ENCODE measurements at regions not wholly inside any gene's neighbourhood (a gene's known extent, or its start where the extent isn't known, plus 50 kb on each side); places are given as distances from the start of the nearest gene placed in this dataset.
A peak's percentile ranks its signal among the peaks of the same experiment; 100 is the strongest.

DNA sequence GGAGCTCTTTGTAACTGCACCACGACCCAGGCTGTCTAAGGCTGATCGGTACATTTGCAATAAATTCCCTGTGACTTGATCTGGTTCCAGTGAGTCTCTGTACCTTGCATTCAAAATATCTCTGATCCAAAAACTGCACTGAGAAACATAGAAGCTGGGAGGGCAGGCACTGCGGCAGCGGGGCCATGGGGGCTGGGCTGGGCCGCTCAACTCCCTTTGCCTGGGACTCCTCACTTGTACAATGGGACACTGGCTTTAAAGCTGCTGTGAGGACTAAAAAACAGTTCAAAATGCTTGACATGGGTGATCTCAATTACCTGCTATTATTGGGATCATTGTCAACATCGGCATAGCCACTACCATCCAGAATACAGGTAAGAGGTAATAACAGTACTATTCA is 644.0 kb downstream of the AJAP1 start:
- no peak for DNase-seq

DNA sequence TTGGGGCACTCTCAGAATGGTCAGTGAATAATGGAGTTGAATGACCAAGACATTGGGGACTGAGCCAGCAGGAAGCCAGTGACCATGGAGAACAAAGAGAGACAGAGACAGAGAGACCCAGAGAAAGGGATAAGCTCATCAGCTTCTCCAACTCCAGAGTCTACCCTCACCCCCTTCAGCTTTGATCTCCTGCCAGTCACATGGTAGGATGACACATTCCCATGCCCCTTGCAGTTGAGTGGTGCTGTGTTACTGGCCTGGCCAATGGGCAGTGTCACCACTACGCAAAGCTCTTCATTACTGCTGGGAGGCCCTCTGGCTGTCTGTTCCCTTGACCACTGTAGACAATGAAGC is 643.5 kb downstream of the AJAP1 start:
- no peak for DNase-seq

DNA sequence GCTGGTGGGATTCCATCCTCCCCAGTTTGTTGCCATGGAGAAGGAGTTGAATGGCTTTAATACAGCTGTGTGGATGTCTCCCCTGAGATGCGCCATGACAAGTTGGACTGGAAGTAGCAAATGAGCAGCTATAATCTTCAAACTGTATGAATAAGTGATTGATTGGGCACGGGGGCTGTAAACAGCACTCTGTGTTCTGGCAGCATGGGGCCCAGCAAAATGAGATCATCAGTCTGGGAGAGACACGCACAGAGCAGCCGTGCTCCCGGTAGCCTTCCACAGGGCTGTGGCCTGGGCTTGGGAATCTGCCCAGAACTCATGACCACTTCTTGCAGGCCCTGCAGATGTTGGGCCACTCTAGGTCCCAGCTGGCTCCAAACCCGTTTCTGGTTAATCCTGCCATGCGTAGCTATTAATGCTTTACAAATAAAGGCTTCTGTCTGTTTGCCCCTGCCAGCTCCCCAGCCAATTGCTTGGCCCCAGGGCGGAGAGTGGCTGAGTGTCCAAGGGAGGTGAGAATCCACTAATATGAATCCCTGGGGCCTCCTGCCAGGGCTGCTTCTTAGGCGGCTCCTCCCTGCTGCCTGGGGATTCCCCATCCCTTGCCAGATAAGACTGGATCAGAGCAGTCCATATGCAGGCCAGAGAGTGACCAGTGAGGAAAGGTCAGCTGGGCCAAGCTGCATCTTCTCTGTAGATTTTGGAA is 642.9 kb downstream of the AJAP1 start:
- DNase-seq = no peak

DNA sequence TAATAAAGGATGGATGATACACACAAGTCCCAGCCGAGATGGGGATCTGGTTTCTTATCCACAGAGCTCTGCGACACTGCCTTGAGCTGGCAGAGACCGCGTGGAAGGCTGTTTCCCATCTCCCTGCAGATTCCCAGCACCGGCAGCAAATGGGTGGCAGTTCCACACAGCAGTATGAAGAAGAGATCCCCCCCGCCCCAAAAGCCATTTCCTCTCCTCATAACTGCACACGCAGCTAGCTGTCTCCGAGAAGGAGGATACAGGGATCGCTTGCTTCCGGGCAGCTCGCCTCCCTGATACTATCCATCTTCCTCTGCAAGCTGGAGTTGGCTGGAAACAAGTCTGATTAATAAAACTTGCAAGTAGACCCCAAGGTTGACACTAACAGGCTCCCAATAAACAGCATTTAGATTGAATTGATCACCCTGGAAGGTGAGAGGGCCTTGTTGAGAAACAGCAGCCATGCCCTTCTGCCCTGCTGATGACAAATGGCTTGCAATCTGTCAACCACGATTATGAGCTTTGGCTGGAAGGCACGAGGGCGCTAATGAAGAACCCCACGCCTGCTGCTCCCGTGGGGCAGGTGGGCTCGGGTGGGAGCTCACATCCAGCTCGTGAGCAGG is 642.3 kb downstream of the AJAP1 start:
- DNase-seq = no peak

DNA sequence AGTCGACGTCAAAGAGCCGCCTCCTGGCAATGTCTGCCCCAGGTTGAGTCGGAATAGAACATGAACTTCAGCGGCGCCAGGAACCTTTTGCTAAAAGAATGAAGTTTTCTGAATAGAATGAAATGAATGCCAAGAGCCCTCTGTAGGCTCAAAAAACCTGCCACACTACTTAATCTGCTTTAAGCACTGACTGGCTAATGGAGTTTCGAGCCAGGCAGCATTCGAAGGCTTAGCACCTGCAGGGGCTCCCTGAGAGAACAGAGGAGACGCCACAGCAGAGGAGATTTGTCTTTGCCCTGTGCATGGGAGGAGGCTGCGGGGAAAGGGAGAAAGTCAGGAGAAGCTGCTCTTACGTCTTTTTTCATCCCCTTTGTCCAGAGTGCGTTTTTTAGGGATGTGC is 641.7 kb downstream of the AJAP1 start:
- no peak for DNase-seq

DNA sequence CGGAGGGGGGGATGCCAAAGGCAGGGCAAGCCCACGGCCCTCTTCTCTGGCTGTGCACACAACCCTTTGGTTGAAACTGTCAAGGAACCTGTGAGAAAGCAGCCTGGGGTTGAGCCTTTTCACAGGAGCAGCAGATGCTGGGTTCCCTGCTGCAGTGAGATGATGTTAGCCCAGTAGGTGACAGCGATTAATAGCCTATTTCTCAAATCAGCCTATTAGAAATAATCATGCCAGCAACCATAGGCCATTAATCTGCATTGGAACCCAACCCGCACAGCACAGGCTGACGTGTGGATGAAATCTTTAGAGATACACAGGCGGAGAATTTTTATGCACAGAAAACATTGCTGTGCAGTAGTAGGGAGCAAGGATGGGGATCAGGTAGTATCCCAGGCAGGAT is 637.5 kb downstream of the AJAP1 start:
- no peak for DNase-seq

DNA sequence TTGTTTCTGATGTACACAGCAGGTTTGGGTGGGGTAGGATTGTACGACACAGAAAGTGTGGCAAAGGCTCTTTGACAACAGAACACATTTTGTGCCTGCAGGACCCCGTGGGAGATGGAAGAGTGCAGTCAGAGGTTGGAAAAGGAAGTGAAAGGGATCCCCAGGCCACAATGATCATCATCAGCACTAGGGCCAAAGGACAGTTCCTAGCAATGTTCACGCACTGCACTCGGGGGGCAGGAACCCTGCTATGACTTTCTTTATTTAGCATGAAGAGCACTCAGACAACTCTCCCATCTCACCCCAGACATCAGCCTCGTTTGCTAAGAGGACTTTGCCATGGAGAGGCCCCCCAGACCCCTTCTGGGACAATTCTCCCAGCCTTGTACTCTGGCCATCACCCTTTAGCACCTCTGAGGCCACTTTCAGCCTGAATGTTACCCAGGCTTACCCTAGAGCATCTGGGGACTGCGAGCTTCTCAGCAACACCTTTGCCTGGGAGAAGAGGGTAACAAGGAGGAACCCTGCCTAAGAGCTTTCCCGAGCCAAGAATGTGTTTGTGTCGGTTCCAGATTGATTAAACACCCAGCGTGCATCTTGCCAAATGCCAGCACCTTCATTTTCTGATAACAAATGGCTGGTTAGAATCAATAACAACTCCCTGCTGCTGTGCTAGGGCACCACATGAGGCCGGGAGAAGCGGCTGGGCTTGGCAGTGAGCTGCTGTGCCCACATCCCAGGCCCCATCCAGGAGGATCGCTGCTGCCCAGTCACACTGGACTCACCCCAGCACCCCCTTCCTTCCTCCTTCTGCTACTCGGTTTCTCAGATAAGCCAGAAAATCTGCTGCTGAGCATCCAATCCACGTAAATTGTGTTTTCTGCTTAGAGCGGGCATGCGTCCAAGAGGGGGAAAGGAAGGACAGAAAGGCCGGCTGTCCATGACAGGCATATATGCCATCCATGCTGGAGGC is 633.1 kb downstream of the AJAP1 start:
- DNase-seq = no peak

DNA sequence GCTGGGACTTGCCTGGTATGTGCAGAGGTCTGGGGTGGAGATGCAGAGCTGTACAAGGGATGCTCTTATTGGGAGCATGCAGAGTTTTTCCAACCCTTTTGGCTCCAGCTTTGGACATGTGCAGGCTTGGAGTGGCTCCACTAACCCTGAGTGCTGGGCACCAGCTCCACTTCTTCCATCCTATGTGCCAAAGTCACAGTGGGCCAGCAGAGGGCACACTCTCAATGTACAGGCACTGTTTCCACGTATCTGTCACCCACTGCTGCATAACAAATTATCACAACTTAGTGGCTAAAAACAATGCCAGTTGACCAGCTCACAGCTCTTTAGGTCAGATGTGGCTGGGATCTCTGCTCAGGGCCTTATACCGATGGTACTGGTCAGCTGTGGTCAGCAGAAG is 631.8 kb downstream of the AJAP1 start:
- peak; percentile 2 for DNase-seq

DNA sequence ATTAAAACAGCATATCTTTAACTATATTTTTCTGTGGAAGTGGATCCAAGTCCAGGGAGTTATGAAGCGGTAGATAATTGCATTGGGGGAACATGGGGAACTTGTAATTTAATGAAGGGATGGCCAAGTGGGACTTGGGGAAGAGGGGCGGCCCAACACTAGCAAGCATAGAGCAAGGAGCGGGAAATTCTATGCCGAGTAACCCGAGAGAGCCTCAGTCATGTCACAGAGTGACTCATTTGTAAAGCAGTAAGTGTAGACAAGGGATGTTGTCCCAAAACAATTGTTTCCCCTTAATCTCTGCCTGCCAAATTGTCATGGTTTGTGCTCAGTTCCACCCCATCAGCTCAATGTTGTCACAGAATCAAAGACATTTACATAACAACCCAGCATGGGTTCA is 620.1 kb downstream of the AJAP1 start:
- DNase-seq = no peak

DNA sequence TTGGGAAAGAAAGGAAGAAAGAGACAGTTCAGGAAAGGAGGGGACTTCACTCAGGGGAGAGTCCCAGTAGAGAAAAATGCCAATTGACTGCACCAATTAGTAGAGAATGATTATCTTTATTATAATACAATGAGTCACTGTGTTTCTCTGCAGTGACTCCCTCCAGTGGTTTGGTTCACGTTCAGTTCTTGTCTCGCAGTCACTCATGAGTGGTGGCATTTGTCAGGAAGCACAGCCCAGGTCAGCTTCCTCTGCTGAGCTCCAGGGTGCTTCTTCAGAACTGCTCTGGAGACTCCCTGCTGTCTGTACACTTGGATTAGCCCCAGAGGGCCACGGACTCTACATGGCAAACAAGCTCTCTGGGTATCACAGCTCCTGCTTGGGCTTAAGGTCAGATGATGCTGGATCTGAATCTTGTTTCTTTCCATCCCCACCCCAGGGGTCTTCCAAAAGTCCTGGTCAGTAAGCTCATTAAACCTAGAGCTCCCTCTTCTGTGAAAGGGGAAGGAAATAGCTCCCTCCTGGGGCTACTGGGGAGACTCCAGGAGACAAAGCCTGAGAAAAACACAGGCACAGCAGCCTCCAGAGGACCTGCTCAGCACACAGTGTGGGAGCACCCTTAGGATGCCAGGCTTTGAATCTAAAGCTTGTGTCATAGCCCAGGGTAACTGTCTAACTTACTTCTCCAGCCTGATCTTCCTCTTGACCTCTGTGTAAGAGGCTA is 619.0 kb downstream of the AJAP1 start:
- no peak for DNase-seq

DNA sequence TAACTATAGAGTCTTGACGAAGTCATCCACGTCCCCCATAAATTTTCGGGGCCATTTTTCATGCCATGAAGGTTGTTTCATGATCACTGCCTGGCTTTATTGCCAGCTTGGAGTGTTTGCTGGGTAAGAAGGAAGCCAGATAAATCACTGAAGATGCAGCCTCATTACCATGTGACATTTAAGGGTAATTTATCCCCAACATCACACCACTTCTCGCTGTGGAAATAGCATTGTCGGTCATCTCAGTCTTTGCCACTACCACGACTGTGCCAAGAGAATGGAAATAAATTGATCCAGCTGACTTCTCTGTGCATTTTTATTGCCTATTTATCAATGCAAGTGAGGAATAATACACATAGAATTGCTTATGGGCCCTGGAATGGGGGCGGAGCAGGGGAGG is 617.9 kb downstream of the AJAP1 start:
- no peak for DNase-seq

DNA sequence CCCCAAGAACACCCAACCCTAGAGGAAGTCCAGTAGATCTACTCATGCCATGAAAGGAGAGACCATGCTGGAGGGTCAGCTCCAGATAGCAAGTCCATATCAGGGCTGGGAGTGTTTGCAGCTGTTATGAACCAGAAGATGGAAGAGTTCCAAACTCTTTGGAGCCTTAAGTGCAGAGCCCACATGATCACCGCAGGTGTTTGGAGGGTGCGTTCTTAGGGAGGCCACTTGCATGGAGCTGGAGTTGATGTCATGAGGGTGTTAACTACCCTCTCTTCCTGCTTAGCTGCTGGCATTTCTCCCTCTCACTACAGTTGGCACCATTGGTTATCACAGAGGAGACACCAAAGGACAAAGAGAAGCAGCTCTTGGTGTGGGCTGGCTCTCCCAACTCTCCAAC is 616.9 kb downstream of the AJAP1 start:
- no peak for DNase-seq

DNA sequence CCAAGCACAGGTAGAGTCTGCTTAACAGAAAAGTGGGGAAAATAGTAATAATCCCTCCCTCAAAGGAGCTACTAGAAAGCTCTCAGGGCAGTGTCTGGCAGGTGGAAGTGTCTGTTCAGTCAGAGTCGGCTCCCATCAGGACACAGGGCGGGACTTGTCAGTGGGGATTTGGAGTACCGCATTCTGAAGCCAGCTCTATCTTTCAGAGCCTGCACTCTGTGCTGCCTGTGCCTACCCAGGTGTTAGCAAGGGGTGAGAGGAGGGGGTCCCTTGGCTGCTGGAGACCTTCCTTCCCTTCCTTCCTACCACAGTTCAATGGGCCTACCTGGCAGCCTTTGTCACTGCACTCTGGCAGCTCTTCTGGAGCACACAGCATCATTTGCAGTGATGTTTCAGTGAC is 615.5 kb downstream of the AJAP1 start:
- DNase-seq = no peak

DNA sequence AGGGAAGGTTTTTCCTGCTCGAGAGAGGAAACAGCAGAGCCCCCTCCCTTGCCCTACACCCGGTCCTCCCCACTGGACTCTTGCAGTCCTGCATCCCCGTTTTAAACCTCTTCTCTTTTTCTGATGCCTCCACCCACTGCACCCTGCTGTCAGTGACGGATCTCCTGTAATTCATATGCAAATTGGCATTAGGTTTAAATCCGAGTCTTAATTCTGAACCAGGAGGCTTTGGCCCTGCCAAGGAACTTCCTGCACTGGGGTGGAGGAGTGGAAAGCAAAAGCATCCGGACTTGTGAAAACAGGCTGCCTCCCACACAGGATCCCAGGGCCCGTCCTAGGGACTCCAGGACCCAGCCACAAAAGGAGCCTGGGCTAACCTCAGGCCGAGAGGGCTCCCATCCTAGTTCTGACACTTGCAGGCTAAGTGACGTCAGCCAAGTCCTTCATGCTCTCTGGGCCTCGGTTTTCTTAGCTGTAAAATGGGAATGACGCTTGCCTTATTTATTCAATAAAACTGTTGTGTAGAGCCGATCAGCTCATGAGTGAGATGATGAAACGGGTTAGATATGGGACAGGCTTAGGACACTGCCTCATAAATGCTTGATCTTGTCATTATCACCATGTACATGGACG is 613.3 kb downstream of the AJAP1 start:
- no peak for DNase-seq

DNA sequence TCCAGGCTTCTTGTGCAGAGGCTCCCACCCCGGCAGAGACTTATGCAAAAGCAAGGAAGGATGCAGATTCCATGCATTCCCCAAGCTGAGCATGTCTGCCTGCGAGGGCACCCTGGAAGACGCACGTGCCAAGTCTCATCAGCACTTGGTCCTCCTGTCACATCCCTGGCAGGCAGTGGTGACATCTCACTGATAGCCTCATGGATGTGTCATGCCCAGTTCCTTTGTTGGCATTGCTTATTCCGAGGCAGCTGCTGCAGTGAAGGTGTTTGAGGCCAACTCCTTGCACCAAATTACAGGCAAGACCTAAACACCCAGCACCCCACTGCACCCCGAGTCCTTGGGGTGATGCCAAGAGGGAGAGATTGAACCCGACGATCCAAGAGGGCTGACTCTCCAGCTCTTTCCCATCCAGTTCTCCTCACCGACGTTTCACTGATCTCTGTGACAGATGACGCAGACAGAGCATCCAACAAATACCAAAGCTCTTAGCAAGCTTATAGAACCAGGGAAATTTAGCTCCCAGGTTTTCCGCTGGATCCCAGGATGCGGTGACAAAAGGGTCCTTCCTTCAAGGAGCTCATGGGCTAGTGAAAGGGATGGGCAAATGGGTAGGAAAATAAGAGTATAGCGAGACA is 611.1 kb downstream of the AJAP1 start:
- no peak for DNase-seq

DNA sequence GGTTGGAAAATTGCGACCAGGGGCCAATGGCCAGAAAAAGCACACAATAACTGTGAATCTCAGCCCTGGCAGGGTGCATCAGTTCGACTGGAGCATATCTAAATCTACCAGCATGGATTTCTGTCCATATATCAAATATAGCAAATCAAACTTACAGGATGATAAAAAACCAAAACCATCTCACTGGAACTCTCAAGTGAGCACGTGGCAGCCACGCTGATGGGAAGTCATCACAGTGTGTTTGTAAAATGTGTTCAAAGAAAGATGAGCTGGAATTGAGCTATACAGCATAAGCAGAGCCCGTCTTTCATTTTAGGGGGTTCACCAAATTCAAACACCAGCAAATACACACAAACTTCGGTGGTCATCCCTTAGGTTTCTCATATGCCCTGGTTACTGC is 610.1 kb downstream of the AJAP1 start:
- no peak for DNase-seq

DNA sequence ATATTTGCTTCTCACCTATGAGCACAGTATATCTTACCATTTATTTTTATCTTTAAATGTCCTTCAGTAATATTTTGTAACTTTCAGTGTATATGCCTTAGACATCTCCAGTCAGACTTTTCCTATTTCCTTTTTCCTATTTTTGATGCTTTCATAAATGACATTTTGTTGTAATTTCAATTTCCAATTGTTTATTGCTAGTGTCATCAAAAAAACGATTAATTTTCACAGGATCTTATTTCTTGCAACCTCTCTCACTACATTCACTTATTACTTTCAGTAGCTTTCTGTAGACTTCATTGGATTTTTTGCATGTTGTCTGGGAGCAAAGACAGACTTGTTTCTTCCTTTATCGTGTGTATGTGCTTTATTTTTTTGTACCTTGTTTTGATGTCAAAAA is 602.4 kb downstream of the AJAP1 start:
- no peak for DNase-seq

DNA sequence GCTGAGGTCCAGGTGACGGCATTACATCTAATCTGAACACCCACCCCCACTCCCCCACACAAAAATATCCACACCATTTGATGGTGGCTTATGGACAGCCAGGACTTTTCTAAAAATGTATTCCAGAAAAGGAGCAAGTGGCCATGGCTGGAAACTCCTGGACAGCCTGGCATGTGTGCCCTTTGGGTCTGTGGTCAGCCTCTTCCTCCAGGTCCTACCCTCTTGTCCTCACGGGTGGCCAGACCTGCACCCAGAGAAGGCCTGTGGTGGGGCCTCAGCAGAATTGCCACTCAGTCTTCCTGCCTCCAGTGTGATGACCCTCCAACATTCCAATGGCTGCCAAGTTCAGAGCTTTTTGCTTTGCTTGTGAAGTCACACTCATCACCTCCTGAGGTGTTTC is 600.6 kb downstream of the AJAP1 start:
- no peak for DNase-seq

DNA sequence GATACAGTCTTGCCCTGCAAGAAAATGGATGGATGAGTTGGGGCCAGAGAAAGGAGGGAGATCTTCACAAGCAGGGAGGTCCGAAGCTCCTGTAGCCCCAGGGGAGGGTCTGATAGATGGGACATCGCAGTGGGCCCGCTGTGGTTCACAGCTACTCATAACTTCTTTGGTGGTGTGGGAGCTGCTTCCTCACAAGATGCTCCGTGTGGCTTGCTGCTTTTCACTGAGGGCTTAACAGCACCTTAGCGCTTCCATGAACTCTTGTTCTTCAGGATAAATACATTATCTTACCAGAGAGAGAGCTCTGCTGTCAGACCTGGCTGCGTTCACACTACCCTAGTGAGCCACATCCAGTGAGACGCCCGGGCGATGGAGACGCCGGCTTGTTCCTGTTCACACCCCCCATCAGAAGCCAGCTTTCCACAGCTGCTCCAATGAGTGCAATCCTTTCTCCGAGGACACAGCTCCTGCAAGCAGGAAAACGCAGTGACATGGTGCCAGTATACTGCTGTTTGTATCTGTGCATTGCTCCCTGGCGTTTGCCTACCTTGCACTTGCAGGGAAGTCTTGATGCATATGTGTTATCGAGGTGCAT is 599.8 kb downstream of the AJAP1 start:
- no peak for DNase-seq

DNA sequence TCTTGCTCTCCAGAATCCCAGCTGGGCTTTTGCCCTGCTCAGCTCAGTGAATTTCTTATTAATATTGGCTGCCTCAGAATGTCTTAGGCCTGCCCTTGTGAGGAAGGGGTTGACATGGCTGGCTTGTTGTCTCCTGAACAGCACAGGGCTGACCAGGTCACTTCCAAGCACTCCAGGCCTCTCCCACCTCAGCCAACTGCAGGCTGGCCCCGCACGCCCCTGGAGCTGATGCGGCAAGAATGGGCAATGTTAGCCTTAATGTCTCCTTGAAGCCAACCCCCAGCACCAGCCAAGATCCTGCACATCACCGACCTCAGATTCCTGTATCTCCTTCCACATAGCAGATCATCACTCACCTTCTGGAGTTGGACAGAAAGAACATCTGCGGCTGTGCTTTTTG is 598.6 kb downstream of the AJAP1 start:
- DNase-seq = no peak

DNA sequence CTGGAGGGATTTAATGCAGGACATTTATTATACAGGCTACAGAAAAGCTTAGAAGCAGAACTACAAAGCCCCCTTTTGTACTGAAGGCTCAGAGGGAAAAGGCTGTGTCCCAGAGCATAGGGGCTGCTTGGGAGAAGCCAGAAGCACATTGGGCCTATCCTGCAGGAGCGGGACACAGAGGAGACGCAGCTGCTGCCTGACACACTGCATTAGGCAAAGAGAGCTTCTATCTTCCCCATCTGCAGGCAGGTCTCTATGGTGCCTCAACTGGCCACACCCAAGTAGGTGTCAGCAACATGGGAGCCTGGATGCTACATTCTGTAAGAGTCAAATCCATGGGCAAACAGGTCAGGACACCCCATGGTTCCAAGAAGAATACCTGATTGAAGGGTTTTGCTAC is 595.9 kb downstream of the AJAP1 start:
- no peak for DNase-seq

DNA sequence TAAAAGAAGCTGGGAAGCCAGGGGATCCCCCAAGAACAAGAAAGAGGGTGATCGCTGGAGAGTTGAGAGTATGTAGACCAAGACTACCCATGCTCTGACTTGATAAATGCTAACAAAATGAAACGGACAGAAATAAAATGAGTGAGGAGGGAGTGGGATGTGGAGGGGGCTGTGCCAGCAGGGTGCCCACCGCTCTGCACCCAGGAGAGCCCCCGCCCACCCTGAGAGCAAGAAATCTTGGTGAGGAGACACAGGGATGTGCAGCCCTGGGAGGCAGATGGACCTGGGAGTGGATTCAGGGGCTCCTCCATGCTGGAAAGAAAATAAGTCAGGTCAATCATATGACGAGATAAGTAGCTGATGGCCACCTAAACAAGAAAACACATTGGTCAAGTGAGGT is 590.9 kb downstream of the AJAP1 start:
- DNase-seq = no peak

All from OCI-M1 (cell line).